Retinal pigment epithelial cell (primary cell): ENCODE measurements at regions not wholly inside any gene's neighbourhood (a gene's known extent, or its start where the extent isn't known, plus 50 kb on each side); places are given as distances from the start of the nearest gene placed in this dataset.
A peak's percentile ranks its signal among the peaks of the same experiment; 100 is the strongest.

Experiments used
- DNase-seq: peaks from one replicate; pipeline ENCODE4 v3.0.0-alpha.2; 2010; ENCODE audit warnings: low read depth
- H3K4me3 ChIP-seq: 2 replicates; pipeline ENCODE4 v1.5.1; 2011; ENCODE audit warnings: mild to moderate bottlenecking, low read length, control low read depth, moderate library complexity
- CTCF ChIP-seq: conservative IDR thresholded peaks from 2 replicates; pipeline ENCODE4 v1.5.1; 2011; ENCODE audit warnings: low read depth, low read length, control low read depth, inconsistent platforms

- no peak for TF ChIP-seq CTCF
- H3K4me3 ChIP-seq, result no peak overlapping the region
- no peak for DNase-seq
These were observed 360.2 kb upstream of the ARHGEF26 start for GRCh38 chr3:153760948-153761347.

GRCh38 chr3:153762411-153763235 lies 358.6 kb upstream of the ARHGEF26 start:
- no peak for DNase-seq
- no peak for TF ChIP-seq CTCF
- no peak overlapping the region for H3K4me3 ChIP-seq

- no peak for TF ChIP-seq CTCF
- no peak overlapping the region for H3K4me3 ChIP-seq
- DNase-seq, result no peak
These were observed 353.3 kb upstream of the ARHGEF26 start for GRCh38 chr3:153767601-153768560.

- DNase-seq, result no peak
- no peak overlapping the region for H3K4me3 ChIP-seq
- peak; percentile 87 for TF ChIP-seq CTCF
These were observed 352.4 kb upstream of the ARHGEF26 start for GRCh38 chr3:153768561-153769469.

- H3K4me3 ChIP-seq, result no peak overlapping the region
- TF ChIP-seq CTCF, result no peak
- DNase-seq, result no peak
These were observed 338.1 kb upstream of the ARHGEF26 start for GRCh38 chr3:153783106-153783505.

GRCh38 chr3:153783741-153784480 lies 337.3 kb upstream of the ARHGEF26 start:
- no peak for TF ChIP-seq CTCF
- no peak for DNase-seq
- H3K4me3 ChIP-seq, result no peak overlapping the region
